DOHH2 (cell line): ENCODE measurements at regions not wholly inside any gene's neighbourhood (a gene's known extent, or its start where the extent isn't known, plus 50 kb on each side); places are given as distances from the start of the nearest gene placed in this dataset.

ENCODE experiments used
- H3F3A ChIP-seq: fragments of 200-600 bp; sonication (generic), shearing (Covaris generic); 2 replicates; pipeline ENCODE4 v1.6.0; 2016; ENCODE audit warnings: antibody characterized with exemption, mild to moderate bottlenecking; ENCODE audit not compliant: control insufficient read depth, insufficient read depth
- H3K27ac ChIP-seq: fragments of 200-600 bp; sonication (generic); 2 replicates; pipeline ENCODE4 v1.5.1; 2014; ENCODE audit warnings: low read depth, mild to moderate bottlenecking, low read length, moderate library complexity
- H3K27me3 ChIP-seq: fragments of 200-600 bp; sonication (generic); 2 replicates; pipeline ENCODE4 v1.6.1; 2014; ENCODE audit warnings: mild to moderate bottlenecking, low read length, mixed read lengths; ENCODE audit not compliant: control insufficient read depth
- H3K36me3 ChIP-seq: fragments of 200-600 bp; sonication (generic); 2 replicates; pipeline ENCODE4 v1.6.1; 2014; ENCODE audit warnings: mild to moderate bottlenecking, low read length, moderate library complexity, mixed read lengths; ENCODE audit not compliant: control insufficient read depth
- H3K4me1 ChIP-seq: fragments of 200-600 bp; sonication (generic); 2 replicates; pipeline ENCODE4 v1.6.1; 2014; ENCODE audit warnings: mild to moderate bottlenecking, low read length, mixed read lengths; ENCODE audit not compliant: control insufficient read depth
- H3K4me2 ChIP-seq: fragments of 200-600 bp; sonication (generic); 2 replicates; pipeline ENCODE4 v1.6.0; 2014; ENCODE audit warnings: mild to moderate bottlenecking, low read length, moderate library complexity
- H3K4me3 ChIP-seq: fragments of 200-600 bp; sonication (generic); 2 replicates; pipeline ENCODE4 v1.5.1; 2014; ENCODE audit warnings: mild to moderate bottlenecking, low read length, mixed read lengths
- H3K79me2 ChIP-seq: fragments of 200-600 bp; sonication (generic); 2 replicates; pipeline ENCODE4 v1.6.1; 2014; ENCODE audit warnings: mild to moderate bottlenecking, low read length, mixed read lengths; ENCODE audit not compliant: control insufficient read depth
- H3K9me2 ChIP-seq: fragments of 200-600 bp; sonication (generic); replicated peaks from 2 replicates; pipeline ENCODE4 v1.6.1; 2014; ENCODE audit warnings: mild to moderate bottlenecking, low read length, mixed read lengths; ENCODE audit not compliant: control insufficient read depth
- H3K9me3 ChIP-seq: fragments of 200-600 bp; sonication (generic); 2 replicates; pipeline ENCODE4 v1.6.1; 2014; ENCODE audit warnings: antibody characterized with exemption, low read length, mixed read lengths; ENCODE audit not compliant: control insufficient read depth, insufficient read depth
- H4K20me1 ChIP-seq: fragments of 200-600 bp; sonication (generic); 2 replicates; pipeline ENCODE4 v1.6.0; 2014; ENCODE audit warnings: low read depth, mild to moderate bottlenecking, antibody characterized with exemption, low read length, moderate library complexity; ENCODE audit not compliant: control insufficient read depth, insufficient read depth
- CTCF ChIP-seq: fragments of 200-600 bp; sonication (generic); IDR thresholded peaks from one replicate; pipeline ENCODE4 v1.5.1; 2014; ENCODE audit warnings: antibody characterized with exemption, mild to moderate bottlenecking, low read depth, low read length; ENCODE audit not compliant: poor library complexity, severe bottlenecking
- EZH2phosphoT487 ChIP-seq: fragments of 200-600 bp; sonication (generic); IDR thresholded peaks from 2 replicates; pipeline ENCODE4 v1.6.1; 2017; ENCODE audit warnings: borderline replicate concordance, mild to moderate bottlenecking, antibody characterized with exemption, low read length, moderate library complexity, mixed read lengths

DNA sequence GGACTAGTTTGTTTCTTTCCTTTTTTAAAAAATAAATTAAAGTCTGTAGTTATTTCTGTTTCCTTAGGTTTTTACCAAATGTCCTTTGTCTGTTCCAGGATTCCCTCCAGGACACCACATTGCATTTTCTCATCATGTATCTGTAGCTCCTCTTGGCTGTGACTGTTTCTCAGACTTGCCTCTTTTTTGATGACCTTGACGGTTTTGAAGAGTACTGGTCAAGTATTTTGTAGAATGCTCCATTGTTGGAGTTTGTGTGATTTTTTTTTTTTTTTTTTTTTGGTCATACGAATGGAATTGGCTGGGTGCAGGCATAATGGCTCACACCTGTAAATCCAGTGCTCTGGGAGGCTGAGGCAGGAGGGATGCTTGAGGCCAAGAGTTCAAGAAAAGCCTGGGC is 127.1 kb upstream of the BMPER start:
- no peak overlapping the region for H3K27ac ChIP-seq
- H3K9me2 ChIP-seq: no peaks in the 10 kb centered on the region
- TF ChIP-seq EZH2phosphoT487: no peak
- TF ChIP-seq CTCF: no peak
- H3F3A ChIP-seq: no peaks in the 10 kb centered on the region
- H3K36me3 ChIP-seq: no peaks in the 10 kb centered on the region
- no peaks in the 10 kb centered on the region for H3K9me3 ChIP-seq
- H4K20me1 ChIP-seq: no peaks in the 10 kb centered on the region
- H3K27me3 ChIP-seq: 0 out of 2 replicates have a peak, but pooled peaks cover 3% of the 10 kb centered on the region
- H3K79me2 ChIP-seq: no peaks in the 10 kb centered on the region
- H3K4me2 ChIP-seq: no peak overlapping the region
- no peak overlapping the region for H3K4me3 ChIP-seq
- peaks cover 11% of the 10 kb centered on the region for H3K4me1 ChIP-seq

GRCh38 chr7:33779216-33779615 is 126.1 kb upstream of the BMPER start:
- Histone ChIP-seq H4K20me1 (no peaks in the 10 kb centered on the region), H3K79me2 (no peaks in the 10 kb centered on the region), H3K9me2 (no peaks in the 10 kb centered on the region), H3K4me3 (no peak overlapping the region), H3K36me3 (no peaks in the 10 kb centered on the region), H3K4me1 (peaks cover 8% of the 10 kb centered on the region), H3F3A (no peaks in the 10 kb centered on the region), H3K4me2 (no peak overlapping the region), H3K27me3 (0 out of 2 replicates have a peak, but pooled peaks cover 3% of the 10 kb centered on the region), H3K9me3 (no peaks in the 10 kb centered on the region), H3K27ac (no peak overlapping the region)
- TF ChIP-seq EZH2phosphoT487 (no peak), CTCF (no peak)

GRCh38 chr7:33781167-33781566 is 124.2 kb upstream of the BMPER start:
- Histone ChIP-seq H3F3A (no peaks in the 10 kb centered on the region), H3K36me3 (no peaks in the 10 kb centered on the region), H3K79me2 (no peaks in the 10 kb centered on the region), H3K27me3 (0 out of 2 replicates have a peak, but pooled peaks cover 3% of the 10 kb centered on the region), H3K9me2 (no peaks in the 10 kb centered on the region), H3K27ac (no peak overlapping the region), H3K4me1 (no peaks in the 10 kb centered on the region), H4K20me1 (no peaks in the 10 kb centered on the region), H3K9me3 (no peaks in the 10 kb centered on the region), H3K4me2 (no peak overlapping the region), H3K4me3 (no peak overlapping the region)
- no peak for TF ChIP-seq CTCF
- TF ChIP-seq EZH2phosphoT487: no peak
